Breast epithelium (tissue), 4 donors: ENCODE measurements at regions not wholly inside any gene's neighbourhood (a gene's known extent, or its start where the extent isn't known, plus 50 kb on each side); places are given as distances from the start of the nearest gene placed in this dataset.

Experiments
- DNase-seq, 2 donors: peaks; one replicate each; pipeline ENCODE4 v3.0.0-alpha.2; 2019; ENCODE audit warnings: low spot score in 2 of 2
- H3K27ac ChIP-seq, 2 donors: fragments of 200-600 bp; sonication (generic) in 1 of 2; one replicate each; pipeline ENCODE4 v1.5.1; 2016 to 2019; ENCODE audit warnings: mild to moderate bottlenecking in 1 of 2
- H3K27me3 ChIP-seq, 2 donors: fragments of 200-600 bp; sonication (generic) in 1 of 2; one replicate each; pipeline versions ENCODE4 v1.5.1 to v1.6.0; 2017 to 2019; ENCODE audit warnings: control low read depth in 1 of 2, mild to moderate bottlenecking in 1 of 2
- H3K36me3 ChIP-seq: fragments of 200-600 bp; one replicate; pipeline ENCODE4 v1.5.1; 2019
- H3K4me1 ChIP-seq, 2 donors: fragments of 200-600 bp; sonication (generic); one replicate each; pipeline ENCODE4 v1.5.1; 2016 to 2019; ENCODE audit warnings: control low read depth in 1 of 2
- H3K4me3 ChIP-seq, 3 donors: fragments of 200-600 bp; sonication (generic); 1 replicate in 2 of 3; 2 replicates in 1 of 3; pipeline ENCODE4 v1.5.1; 2016 to 2019; ENCODE audit warnings: mild to moderate bottlenecking in 3 of 3, moderate library complexity in 2 of 3
- H3K9me3 ChIP-seq, 2 donors: fragments of 200-600 bp; sonication (generic) in 1 of 2; one replicate each; pipeline ENCODE4 v1.5.1; 2016 to 2019; ENCODE audit warnings: control low read depth in 1 of 2
- CTCF ChIP-seq, 3 donors: fragments of 450-650 bp; IDR thresholded peaks; one replicate each; pipeline ENCODE4 v1.5.1; 2016 to 2017; ENCODE audit warnings: antibody characterized with exemption in 3 of 3, mild to moderate bottlenecking in 3 of 3, moderate library complexity in 3 of 3
- POLR2A ChIP-seq: fragments of 450-650 bp; IDR thresholded peaks from one replicate; pipeline ENCODE4 v1.6.1; 2016; ENCODE audit warnings: antibody characterized with exemption, mild to moderate bottlenecking, moderate library complexity
- POLR2AphosphoS5 ChIP-seq, 3 donors: sonication (generic); formaldehyde crosslinking; IDR thresholded peaks; one replicate each; pipeline ENCODE4 v1.6.1; 2017; ENCODE audit warnings: antibody characterized with exemption in 3 of 3
- intact Hi-C: fragments of 100-400 bp; cut with DNase I; formaldehyde crosslinking; loops from one replicate; pipeline ENCODE4 v1.15.1; 2023; ENCODE audit warnings: low total_unique reads

GRCh38 chr6:10071631-10072220 is 343.1 kb downstream of the TFAP2A start:
- no peaks in the 10 kb centered on the region for H3K27me3 ChIP-seq
- intact Hi-C loops = no loop called here
- no peak overlapping the region for H3K4me3 ChIP-seq
- H3K9me3 ChIP-seq = no peaks in the 10 kb centered on the region
- H3K4me1 ChIP-seq = no peaks in the 10 kb centered on the region
- TF ChIP-seq POLR2AphosphoS5 (IDR thresholded peaks at IDR 0.05) (no peak), POLR2A (no peak), CTCF (IDR thresholded peaks at IDR 0.05) (no peak)
- no peaks in the 10 kb centered on the region for H3K36me3 ChIP-seq
- no peak for DNase-seq
- H3K27ac ChIP-seq = no peak overlapping the region

GRCh38 chr6:10060004-10060403 is 354.9 kb downstream of the TFAP2A start:
- no peaks in the 10 kb centered on the region for H3K27me3 ChIP-seq
- H3K27ac ChIP-seq = no peak overlapping the region
- no peaks in the 10 kb centered on the region for H3K9me3 ChIP-seq
- no peaks in the 10 kb centered on the region for H3K36me3 ChIP-seq
- TF ChIP-seq CTCF (IDR thresholded peaks at IDR 0.05) (no peak), POLR2AphosphoS5 (IDR thresholded peaks at IDR 0.05) (no peak), POLR2A (no peak)
- no peaks in the 10 kb centered on the region for H3K4me1 ChIP-seq
- intact Hi-C loops = no loop called here
- no peak overlapping the region for H3K4me3 ChIP-seq
- no peak for DNase-seq

DNA sequence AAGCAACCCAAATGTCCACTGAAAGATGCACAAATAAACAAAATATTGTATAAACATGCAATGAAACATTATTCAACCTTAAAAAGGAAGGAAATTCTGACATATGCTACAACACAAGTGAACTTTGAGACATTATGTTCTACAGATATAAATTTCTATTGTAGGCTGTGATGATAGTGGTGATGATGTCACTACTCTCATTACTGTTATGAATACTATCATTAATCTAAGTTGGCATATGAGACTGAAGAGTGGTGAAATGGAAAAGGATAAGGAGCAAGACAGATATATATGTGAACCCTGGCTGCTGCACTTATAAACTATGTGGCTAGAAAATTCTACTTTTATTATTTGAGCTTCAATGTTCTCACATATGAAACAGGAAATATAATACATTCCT is 360.2 kb downstream of the TFAP2A start:
- Histone ChIP-seq H3K4me1 (no peaks in the 10 kb centered on the region), H3K27ac (no peak overlapping the region), H3K27me3 (no peaks in the 10 kb centered on the region), H3K36me3 (no peaks in the 10 kb centered on the region), H3K9me3 (peaks cover 0 to 7% of the 10 kb centered on the region in 2 donors), H3K4me3 (no peak overlapping the region)
- TF ChIP-seq POLR2AphosphoS5 (IDR thresholded peaks at IDR 0.05) (no peak), POLR2A (no peak), CTCF (IDR thresholded peaks at IDR 0.05) (no peak)
- intact Hi-C loops = no loop called here
- no peak for DNase-seq

DNA sequence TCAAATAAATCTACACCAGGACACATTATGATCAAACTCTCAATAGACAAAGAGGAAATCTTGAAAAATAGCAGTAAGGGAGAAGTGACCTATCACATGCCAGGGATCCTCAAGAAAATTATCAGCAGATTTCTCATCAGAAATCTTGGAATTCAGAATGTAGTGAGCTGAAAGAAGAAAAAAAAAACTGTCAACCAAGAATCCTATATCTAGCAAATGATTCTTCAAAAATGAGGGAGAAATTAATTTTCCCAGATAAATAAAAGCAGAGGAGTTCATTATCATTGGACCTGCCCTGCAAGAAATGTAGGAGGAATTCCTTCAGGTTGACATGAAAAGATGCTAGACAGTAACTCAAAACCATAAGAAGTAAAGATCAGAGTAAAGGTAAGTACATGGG is 363.6 kb downstream of the TFAP2A start:
- Histone ChIP-seq H3K4me3 (no peak overlapping the region), H3K4me1 (no peaks in the 10 kb centered on the region), H3K9me3 (peaks cover 0 to 7% of the 10 kb centered on the region in 2 donors), H3K27ac (no peak overlapping the region), H3K27me3 (no peaks in the 10 kb centered on the region), H3K36me3 (no peaks in the 10 kb centered on the region)
- intact Hi-C loops = no loop called here
- TF ChIP-seq CTCF (IDR thresholded peaks at IDR 0.05) (no peak), POLR2AphosphoS5 (IDR thresholded peaks at IDR 0.05) (no peak), POLR2A (no peak)
- no peak for DNase-seq

GRCh38 chr6:10048370-10049297 is 366.2 kb downstream of the TFAP2A start:
- TF ChIP-seq CTCF (IDR thresholded peaks at IDR 0.05) (no peak), POLR2AphosphoS5 (IDR thresholded peaks at IDR 0.05) (no peak), POLR2A (no peak)
- no peaks in the 10 kb centered on the region for H3K27me3 ChIP-seq
- no peak overlapping the region for H3K4me3 ChIP-seq
- intact Hi-C loops = no loop called here
- no peaks in the 10 kb centered on the region for H3K4me1 ChIP-seq
- DNase-seq = no peak
- peaks cover 0 to 7% of the 10 kb centered on the region in 2 donors for H3K9me3 ChIP-seq
- no peaks in the 10 kb centered on the region for H3K36me3 ChIP-seq
- no peak overlapping the region for H3K27ac ChIP-seq
